ENCODE measurements at regions not wholly inside any gene's neighbourhood (a gene's known extent, or its start where the extent isn't known, plus 50 kb on each side); places are given as distances from the start of the nearest gene placed in this dataset.

- no peak for TF ChIP-seq EGR1 (IDR thresholded peaks at IDR 0.05; ENCODE audit: low read depth)
- TF ChIP-seq, protein P1, sequence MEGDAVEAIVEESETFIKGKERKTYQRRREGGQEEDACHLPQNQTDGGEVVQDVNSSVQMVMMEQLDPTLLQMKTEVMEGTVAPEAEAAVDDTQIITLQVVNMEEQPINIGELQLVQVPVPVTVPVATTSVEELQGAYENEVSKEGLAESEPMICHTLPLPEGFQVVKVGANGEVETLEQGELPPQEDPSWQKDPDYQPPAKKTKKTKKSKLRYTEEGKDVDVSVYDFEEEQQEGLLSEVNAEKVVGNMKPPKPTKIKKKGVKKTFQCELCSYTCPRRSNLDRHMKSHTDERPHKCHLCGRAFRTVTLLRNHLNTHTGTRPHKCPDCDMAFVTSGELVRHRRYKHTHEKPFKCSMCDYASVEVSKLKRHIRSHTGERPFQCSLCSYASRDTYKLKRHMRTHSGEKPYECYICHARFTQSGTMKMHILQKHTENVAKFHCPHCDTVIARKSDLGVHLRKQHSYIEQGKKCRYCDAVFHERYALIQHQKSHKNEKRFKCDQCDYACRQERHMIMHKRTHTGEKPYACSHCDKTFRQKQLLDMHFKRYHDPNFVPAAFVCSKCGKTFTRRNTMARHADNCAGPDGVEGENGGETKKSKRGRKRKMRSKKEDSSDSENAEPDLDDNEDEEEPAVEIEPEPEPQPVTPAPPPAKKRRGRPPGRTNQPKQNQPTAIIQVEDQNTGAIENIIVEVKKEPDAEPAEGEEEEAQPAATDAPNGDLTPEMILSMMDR (IDR thresholded peaks at IDR 0.05 in 2 of 3, conservative IDR thresholded peaks at IDR 0.05 in 1 of 3; ENCODE audit: borderline replicate concordance in 1 of 3, insufficient read depth in 1 of 3, low read depth in 2 of 3, low read length in 2 of 3), result no peak
- no peak for TF ChIP-seq POLR2A (IDR thresholded peaks at IDR 0.05; ENCODE audit: borderline replicate concordance, extremely low read depth, insufficient read depth, insufficient read length)
- TF ChIP-seq, protein P2, sequence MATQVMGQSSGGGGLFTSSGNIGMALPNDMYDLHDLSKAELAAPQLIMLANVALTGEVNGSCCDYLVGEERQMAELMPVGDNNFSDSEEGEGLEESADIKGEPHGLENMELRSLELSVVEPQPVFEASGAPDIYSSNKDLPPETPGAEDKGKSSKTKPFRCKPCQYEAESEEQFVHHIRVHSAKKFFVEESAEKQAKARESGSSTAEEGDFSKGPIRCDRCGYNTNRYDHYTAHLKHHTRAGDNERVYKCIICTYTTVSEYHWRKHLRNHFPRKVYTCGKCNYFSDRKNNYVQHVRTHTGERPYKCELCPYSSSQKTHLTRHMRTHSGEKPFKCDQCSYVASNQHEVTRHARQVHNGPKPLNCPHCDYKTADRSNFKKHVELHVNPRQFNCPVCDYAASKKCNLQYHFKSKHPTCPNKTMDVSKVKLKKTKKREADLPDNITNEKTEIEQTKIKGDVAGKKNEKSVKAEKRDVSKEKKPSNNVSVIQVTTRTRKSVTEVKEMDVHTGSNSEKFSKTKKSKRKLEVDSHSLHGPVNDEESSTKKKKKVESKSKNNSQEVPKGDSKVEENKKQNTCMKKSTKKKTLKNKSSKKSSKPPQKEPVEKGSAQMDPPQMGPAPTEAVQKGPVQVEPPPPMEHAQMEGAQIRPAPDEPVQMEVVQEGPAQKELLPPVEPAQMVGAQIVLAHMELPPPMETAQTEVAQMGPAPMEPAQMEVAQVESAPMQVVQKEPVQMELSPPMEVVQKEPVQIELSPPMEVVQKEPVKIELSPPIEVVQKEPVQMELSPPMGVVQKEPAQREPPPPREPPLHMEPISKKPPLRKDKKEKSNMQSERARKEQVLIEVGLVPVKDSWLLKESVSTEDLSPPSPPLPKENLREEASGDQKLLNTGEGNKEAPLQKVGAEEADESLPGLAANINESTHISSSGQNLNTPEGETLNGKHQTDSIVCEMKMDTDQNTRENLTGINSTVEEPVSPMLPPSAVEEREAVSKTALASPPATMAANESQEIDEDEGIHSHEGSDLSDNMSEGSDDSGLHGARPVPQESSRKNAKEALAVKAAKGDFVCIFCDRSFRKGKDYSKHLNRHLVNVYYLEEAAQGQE (IDR thresholded peaks at IDR 0.05; ENCODE audit: low read depth), result no peak
- no peak for TF ChIP-seq POLR2AphosphoS5 (IDR thresholded peaks at IDR 0.05; ENCODE audit: low read depth, low read length)
- no peak for TF ChIP-seq ZBTB33 (IDR thresholded peaks at IDR 0.05; ENCODE audit: extremely low read depth, insufficient replicate concordance, low read length)
- TF ChIP-seq ZNF274 (IDR thresholded peaks at IDR 0.05; ENCODE audit: low read depth, low read length), result no peak
- no peak for TF ChIP-seq MAX (IDR thresholded peaks at IDR 0.05)
Observed at GRCh38 chr10:52853704-52854103, 81.1 kb upstream of the MBL2 start.
